MM.1S (cell line): ENCODE measurements at regions not wholly inside any gene's neighbourhood (a gene's known extent, or its start where the extent isn't known, plus 50 kb on each side); places are given as distances from the start of the nearest gene placed in this dataset.

Source experiments
- EZH2 ChIP-seq: fragments of 300-600 bp; sonication (generic); optimal IDR thresholded peaks from 2 replicates; pipeline ENCODE3; 2017; ENCODE audit warnings: low read depth, mild to moderate bottlenecking, antibody characterized with exemption, low read length, mixed read lengths
- TF ChIP-seq, protein P1 (sequence below): fragments of 300-600 bp; sonication (generic); IDR thresholded peaks from 2 replicates; pipeline ENCODE4 v1.5.1; 2016; ENCODE audit warnings: antibody characterized with exemption, low read length, mixed read lengths

DNA sequence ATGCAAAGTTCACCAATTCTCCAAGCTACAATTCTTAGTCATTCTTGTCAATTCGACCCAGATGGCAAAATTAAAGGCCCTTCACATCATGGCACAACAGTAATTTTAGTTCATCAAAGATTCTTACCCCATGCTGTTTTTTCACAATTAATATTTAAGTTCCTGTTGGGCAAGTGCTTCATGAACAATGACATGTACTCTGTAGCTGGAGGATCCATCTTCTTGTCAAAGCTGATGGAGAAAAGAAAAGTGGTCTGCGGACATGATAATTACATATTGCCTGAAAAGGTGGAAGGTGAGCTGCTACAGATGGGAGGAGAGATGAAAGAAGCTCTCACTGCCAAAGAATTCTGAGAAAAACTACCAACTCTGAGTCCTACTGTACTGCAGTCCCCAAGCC lies 1370.3 kb upstream of the SLC10A2 start:
- no peak for TF ChIP-seq EZH2
- TF ChIP-seq, protein P1, sequence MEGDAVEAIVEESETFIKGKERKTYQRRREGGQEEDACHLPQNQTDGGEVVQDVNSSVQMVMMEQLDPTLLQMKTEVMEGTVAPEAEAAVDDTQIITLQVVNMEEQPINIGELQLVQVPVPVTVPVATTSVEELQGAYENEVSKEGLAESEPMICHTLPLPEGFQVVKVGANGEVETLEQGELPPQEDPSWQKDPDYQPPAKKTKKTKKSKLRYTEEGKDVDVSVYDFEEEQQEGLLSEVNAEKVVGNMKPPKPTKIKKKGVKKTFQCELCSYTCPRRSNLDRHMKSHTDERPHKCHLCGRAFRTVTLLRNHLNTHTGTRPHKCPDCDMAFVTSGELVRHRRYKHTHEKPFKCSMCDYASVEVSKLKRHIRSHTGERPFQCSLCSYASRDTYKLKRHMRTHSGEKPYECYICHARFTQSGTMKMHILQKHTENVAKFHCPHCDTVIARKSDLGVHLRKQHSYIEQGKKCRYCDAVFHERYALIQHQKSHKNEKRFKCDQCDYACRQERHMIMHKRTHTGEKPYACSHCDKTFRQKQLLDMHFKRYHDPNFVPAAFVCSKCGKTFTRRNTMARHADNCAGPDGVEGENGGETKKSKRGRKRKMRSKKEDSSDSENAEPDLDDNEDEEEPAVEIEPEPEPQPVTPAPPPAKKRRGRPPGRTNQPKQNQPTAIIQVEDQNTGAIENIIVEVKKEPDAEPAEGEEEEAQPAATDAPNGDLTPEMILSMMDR: no peak
